Adrenal gland (tissue), 9 donors: ENCODE measurements at regions not wholly inside any gene's neighbourhood (a gene's known extent, or its start where the extent isn't known, plus 50 kb on each side); places are given as distances from the start of the nearest gene placed in this dataset.

Experiments used
- DNase-seq, 7 donors: peaks; one replicate each; pipeline ENCODE4 v3.0.0-alpha.2; 2019 to 2020
- H3K27ac ChIP-seq, 5 donors: fragments of 200-600 bp; sonication (generic) in 4 of 5; 1 replicate in 3 of 5; 2 replicates in 2 of 5; pipeline versions ENCODE4 v1.5.1 to v1.8.0; 2016 to 2020; ENCODE audit warnings: mild to moderate bottlenecking in 1 of 5
- H3K27me3 ChIP-seq: fragments of 200-600 bp; 2 replicates; pipeline ENCODE4 v1.8.0; 2021
- H3K36me3 ChIP-seq, 2 donors: fragments of 200-600 bp; replicated peaks in 1 of 2; 1 replicate in 1 of 2; 2 replicates in 1 of 2; pipeline versions ENCODE4 v1.5.1 to v1.8.0; 2018 to 2022
- H3K4me1 ChIP-seq, 2 donors: fragments of 200-600 bp; replicated peaks in 1 of 2; 1 replicate in 1 of 2; 2 replicates in 1 of 2; pipeline versions ENCODE4 v1.5.1 to v1.8.0; 2018 to 2021
- H3K4me3 ChIP-seq, 4 donors: fragments of 200-600 bp; sonication (generic) in 3 of 4; one replicate each; pipeline ENCODE4 v1.5.1; 2016 to 2018
- H3K9me3 ChIP-seq, 3 donors: fragments of 200-600 bp; sonication (generic) in 1 of 3; replicated peaks in 1 of 3; 1 replicate in 2 of 3; 2 replicates in 1 of 3; pipeline versions ENCODE4 v1.5.1 to v1.8.0; 2016 to 2021
- CTCF ChIP-seq, 6 experiments: fragments of 450-650 bp in 4 of 6; fragments of 200-600 bp in 2 of 6; sonication (generic) in 1 of 6; IDR thresholded peaks; 1 replicate in 5 of 6; 2 replicates in 1 of 6; pipeline versions ENCODE4 v1.5.1 to v1.8.0; 2016 to 2021; ENCODE audit warnings: antibody characterized with exemption in 6 of 6, mild to moderate bottlenecking in 2 of 6, moderate library complexity in 1 of 6
- POLR2A ChIP-seq, 2 donors: fragments of 450-650 bp; IDR thresholded peaks; one replicate each; pipeline ENCODE4 v1.6.1; 2017; ENCODE audit warnings: antibody characterized with exemption in 2 of 2, mild to moderate bottlenecking in 2 of 2, moderate library complexity in 1 of 2
- WGBS, 4 donors: extraction: QIAGEN DNeasy Blood & Tissue Kit in 2 of 4; methylation state at CpG; one replicate each; pipeline versions ENCODE4 v1.1.5 to v1.1.7; 2013 to 2017; 5-methylcytosine and 5-hydroxymethylcytosine counted together
- intact Hi-C, 2 donors: fragments of 100-400 bp; cut with DNase I; formaldehyde crosslinking; loops; one replicate each; pipeline versions ENCODE4 v1.14.1 to v1.15.0; 2022 to 2023
- donor health status: healthy with polysubstance abuse.
- donor health status: Bipolar disorder and iron deficiency.
- donor health status: DM: yes; HTN: yes; CAD: no.
- donor health status: DM: no; HTN: no; CAD: no.
- donor health status: DM: no; HTN: no; CAD: no.

- no peak overlapping the region for H3K27ac ChIP-seq
- no peaks in the 10 kb centered on the region for H3K27me3 ChIP-seq
- no peak for DNase-seq
- intact Hi-C loops = no loop called here
- H3K9me3 ChIP-seq = no peaks in the 10 kb centered on the region
- WGBS, 4 donors = 20 to 46% methylated on average over 1 of the region's 1 CpG; no CpG with 5 or more reads in 2 of the 4 donors
- TF ChIP-seq CTCF (IDR thresholded peaks at IDR 0.05) (no peak), POLR2A (IDR thresholded peaks at IDR 0.05) (no peak)
- H3K36me3 ChIP-seq = no peaks in the 10 kb centered on the region
- H3K4me1 ChIP-seq = no peaks in the 10 kb centered on the region
- H3K4me3 ChIP-seq = no peak overlapping the region
Measured at GRCh38 chrY:15415165-15415564, 890.8 kb downstream of the NLGN4Y start.

GRCh38 chrY:15418613-15419012 lies 894.3 kb downstream of the NLGN4Y start:
- TF ChIP-seq POLR2A (IDR thresholded peaks at IDR 0.05) = no peak
- no peak for TF ChIP-seq CTCF (IDR thresholded peaks at IDR 0.05)
- Histone ChIP-seq H3K4me1 (no peaks in the 10 kb centered on the region), H3K27me3 (no peaks in the 10 kb centered on the region), H3K4me3 (no peak overlapping the region), H3K36me3 (no peaks in the 10 kb centered on the region), H3K27ac (no peak overlapping the region), H3K9me3 (no peaks in the 10 kb centered on the region)
- no peak for DNase-seq
- intact Hi-C loops = no loop called here

- H3K4me3 ChIP-seq = no peak overlapping the region
- DNase-seq = peak in 2 of 7 donors; percentile 34 to 54
- 0% methylated on average over 6 of the region's 6 CpGs; no CpG with 5 or more reads in 2 of the 4 donors for WGBS, 4 donors
- TF ChIP-seq CTCF (IDR thresholded peaks at IDR 0.05) (no peak), POLR2A (IDR thresholded peaks at IDR 0.05) (no peak)
- peak overlapping the region in 1 of 5 donors; percentile 56 for H3K27ac ChIP-seq
- intact Hi-C loops = no loop called here
- no peaks in the 10 kb centered on the region for H3K4me1 ChIP-seq
- no peaks in the 10 kb centered on the region for H3K9me3 ChIP-seq
- no peaks in the 10 kb centered on the region for H3K36me3 ChIP-seq
- H3K27me3 ChIP-seq = no peaks in the 10 kb centered on the region
Measured at GRCh38 chrY:15424665-15425132, 900.4 kb downstream of the NLGN4Y start.

- no peaks in the 10 kb centered on the region for H3K36me3 ChIP-seq
- TF ChIP-seq POLR2A (IDR thresholded peaks at IDR 0.05) (no peak), CTCF (IDR thresholded peaks at IDR 0.05) (no peak)
- WGBS, 4 donors = 76 to 82% methylated on average over 4 of the region's 4 CpGs; no CpG with 5 or more reads in 2 of the 4 donors
Measured at GRCh38 chrY:15440021-15440695, 915.8 kb downstream of the NLGN4Y start.

More at GRCh38 chrY:15440021-15440695, 915.8 kb downstream of the NLGN4Y start:
- intact Hi-C loops = no loop called here
- Histone ChIP-seq H3K27ac (no peak overlapping the region), H3K4me1 (no peaks in the 10 kb centered on the region), H3K4me3 (no peak overlapping the region), H3K27me3 (no peaks in the 10 kb centered on the region), H3K9me3 (no peaks in the 10 kb centered on the region)
- DNase-seq = no peak
